Endothelial cell of umbilical vein (primary cell): ENCODE measurements at regions not wholly inside any gene's neighbourhood (a gene's known extent, or its start where the extent isn't known, plus 50 kb on each side); places are given as distances from the start of the nearest gene placed in this dataset.

Experiments used
- BruUV-seq: library from RNA; stranded (reverse); fragments of 400-500 nt; replicated peaks from 2 replicates; lab custom pipeline; 2021; lab: Mats Ljungman, UMichigan
- CTCF ChIA-PET: fragments of 300-600, 350-600 bp; sonication (Branson Sonifier 250); formaldehyde crosslinking; loops from one replicate; lab custom pipeline; 2021; ENCODE audit warnings: antibody characterized with exemption, inconsistent platforms; lab: Charles Lee
- POLR2A ChIA-PET: fragments of 300-600, 350-600 bp; sonication (Branson Sonifier 250); formaldehyde crosslinking; loops from one replicate; lab custom pipeline; 2021; ENCODE audit warnings: antibody characterized with exemption, inconsistent platforms; lab: Charles Lee
- DNase-seq: peaks from one replicate; pipeline ENCODE4 v3.0.0-alpha.2; 2011; ENCODE audit warnings: low read depth, low spot score
- FAIRE-seq: peaks from 2 replicates; lab custom pipeline; 2011; peaks lifted over from hg19 to GRCh38; lab: Jason Lieb, UNC
- H2AFZ ChIP-seq: 2 replicates; pipeline ENCODE4 v1.6.0; 2012; ENCODE audit warnings: low read depth, low read length, control low read depth, inconsistent platforms
- H3K27ac ChIP-seq: 2 replicates; pipeline ENCODE4 v1.5.1; 2011; ENCODE audit warnings: low read depth, mild to moderate bottlenecking, control low read depth, low read length, moderate library complexity; ENCODE audit not compliant: insufficient read depth
- H3K27me3 ChIP-seq, 2 experiments: 2 replicates each; pipeline versions ENCODE4 v1.6.0 to v1.6.1; 2011; ENCODE audit warnings: low read length in 2 of 2, mixed read lengths in 1 of 2; ENCODE audit not compliant: control insufficient read depth in 2 of 2, insufficient read depth in 2 of 2
- H3K36me3 ChIP-seq, 2 experiments: 2 replicates in 1 of 2; 3 replicates in 1 of 2; pipeline ENCODE4 v1.5.1; 2011; ENCODE audit warnings: low read length in 2 of 2, mild to moderate bottlenecking in 1 of 2, moderate library complexity in 1 of 2; ENCODE audit not compliant: control insufficient read depth in 2 of 2, insufficient read depth in 2 of 2; ENCODE audit errors: extremely low read depth in 1 of 2
- H3K4me1 ChIP-seq: 3 replicates; pipeline ENCODE4 v1.5.1; 2011; ENCODE audit warnings: mild to moderate bottlenecking, low read length; ENCODE audit not compliant: control insufficient read depth, insufficient read depth; ENCODE audit errors: extremely low read depth
- H3K4me2 ChIP-seq: 2 replicates; pipeline ENCODE4 v1.6.1; 2011; ENCODE audit warnings: low read length, control low read depth, mixed read lengths; ENCODE audit not compliant: insufficient read depth
- H3K4me3 ChIP-seq, 3 experiments: fragments of 200-600 bp in 1 of 3; sonication (generic), shearing (Covaris generic) in 1 of 3; replicated peaks in 1 of 3; 2 replicates each; pipeline ENCODE4 v1.5.1; 2011 to 2016; ENCODE audit warnings: control low read depth in 3 of 3, low read length in 3 of 3, mild to moderate bottlenecking in 2 of 3, inconsistent platforms in 1 of 3, low read depth in 1 of 3, moderate library complexity in 1 of 3; ENCODE audit not compliant: insufficient read depth in 1 of 3
- H3K79me2 ChIP-seq: 2 replicates; pipeline ENCODE4 v1.6.0; 2012; ENCODE audit warnings: low read length, inconsistent platforms; ENCODE audit not compliant: control insufficient read depth, insufficient read depth
- H3K9ac ChIP-seq: replicated peaks from 2 replicates; pipeline ENCODE3; 2011; ENCODE audit warnings: low read length, control low read depth; ENCODE audit not compliant: insufficient read depth; ENCODE audit errors: extremely low read depth
- H3K9me1 ChIP-seq: replicated peaks from 3 replicates; pipeline ENCODE4 v1.6.0; 2011; ENCODE audit warnings: mild to moderate bottlenecking, low read length; ENCODE audit not compliant: control insufficient read depth, insufficient read depth; ENCODE audit errors: extremely low read depth
- H3K9me3 ChIP-seq: replicated peaks from 2 replicates; pipeline ENCODE4 v1.5.1; 2012; ENCODE audit warnings: low read length, inconsistent platforms; ENCODE audit not compliant: control insufficient read depth, insufficient read depth
- H4K20me1 ChIP-seq: replicated peaks from 2 replicates; pipeline ENCODE3; 2011; ENCODE audit warnings: mild to moderate bottlenecking, low read length; ENCODE audit not compliant: control insufficient read depth, insufficient read depth; ENCODE audit errors: extremely low read depth
- CTCF ChIP-seq, 2 donors: IDR thresholded peaks; 1 replicate in 1 of 2; 2 replicates in 1 of 2; pipeline ENCODE4 v1.5.1; 2011; ENCODE audit warnings: low read length in 2 of 2, mild to moderate bottlenecking in 2 of 2, moderate library complexity in 2 of 2, control low read depth in 1 of 2, inconsistent platforms in 1 of 2, low read depth in 1 of 2; ENCODE audit not compliant: insufficient read depth in 1 of 2; ENCODE audit errors: extremely low read depth in 1 of 2
- EZH2 ChIP-seq: IDR thresholded peaks from 2 replicates; pipeline ENCODE4 v1.6.1; 2012; ENCODE audit warnings: borderline replicate concordance, low read depth, mild to moderate bottlenecking, moderate library complexity, low read length, inconsistent platforms; ENCODE audit not compliant: severe bottlenecking
- FOS ChIP-seq: IDR thresholded peaks from 2 replicates; pipeline ENCODE4 v1.6.1; 2011; ENCODE audit warnings: mild to moderate bottlenecking, low read length, moderate library complexity, borderline replicate concordance; ENCODE audit not compliant: insufficient read depth
- JUN ChIP-seq: IDR thresholded peaks from 2 replicates; pipeline ENCODE4 v1.6.1; 2011; ENCODE audit warnings: borderline replicate concordance, low read depth; ENCODE audit not compliant: insufficient read length, insufficient read depth
- MAX ChIP-seq: IDR thresholded peaks from 2 replicates; pipeline ENCODE4 v1.6.1; 2011; ENCODE audit not compliant: insufficient read depth, insufficient read length
- POLR2A ChIP-seq: IDR thresholded peaks from 2 replicates; pipeline ENCODE4 v1.6.1; 2012; ENCODE audit warnings: low read depth, mild to moderate bottlenecking, control low read depth, low read length
- POLR2AphosphoS5 ChIP-seq: IDR thresholded peaks from 2 replicates; pipeline ENCODE4 v1.6.1; 2012; ENCODE audit warnings: low read depth, mild to moderate bottlenecking, control low read depth, low read length, moderate library complexity; ENCODE audit not compliant: insufficient read depth
- dilution Hi-C: fragments of 300-500 bp; cut with MboI; formaldehyde crosslinking; loops from one replicate; pipeline ENCODE4 v1.15.0; 2019; ENCODE audit warnings: low sequenced_read_pairs; ENCODE audit not compliant: extremely low pct_ligation_motif_present
- intact Hi-C: fragments of 100-400 bp; cut with micrococcal nuclease; formaldehyde crosslinking; loops from one replicate; pipeline ENCODE4 v1.10.0; 2022

GRCh38 chr1:172960019-172960418 is 90.7 kb downstream of the TNFSF18 start:
- DNase-seq (no peak), FAIRE-seq (no peak)
- no peaks in the 10 kb centered on the region for H3K79me2 ChIP-seq
- BruUV-seq: no TSS peak
- ChIA-PET CTCF (interaction anchor here (0.6 to 2.1 kb wide), 5 partner anchors 10 to 242 kb away, joined by 3 to 12 read pairs (median 4); no protein-coding TSS in a partner anchor), POLR2A (no interaction called here)
- H2AFZ ChIP-seq: peak overlapping the region; percentile 29
- no peaks in the 10 kb centered on the region for H3K9me1 ChIP-seq
- H3K4me3 ChIP-seq: no peak overlapping the region
- peak overlapping the region; percentile 10 for H3K27ac ChIP-seq
- H3K9ac ChIP-seq: no peak overlapping the region
- H3K9me3 ChIP-seq: no peaks in the 10 kb centered on the region
- H4K20me1 ChIP-seq: no peaks in the 10 kb centered on the region
- TF ChIP-seq MAX: no peak
- TF ChIP-seq FOS: no peak
- TF ChIP-seq JUN: no peak
- no peak for TF ChIP-seq EZH2
- TF ChIP-seq POLR2A: no peak
- H3K27me3 ChIP-seq: no peaks in the 10 kb centered on the region
- no peak overlapping the region for H3K4me2 ChIP-seq
- H3K4me1 ChIP-seq: peaks cover 37% of the 10 kb centered on the region
- dilution Hi-C loops (loop anchor here (25.0 kb wide), 1 partner anchor 227 kb away; no protein-coding TSS in a partner anchor), intact Hi-C loops (loop anchor here (1.0 kb wide), 2 partner anchors 134 to 242 kb away; no protein-coding TSS in a partner anchor)
- H3K36me3 ChIP-seq: no peaks in the 10 kb centered on the region

GRCh38 chr1:172960454-172961208 is 90.1 kb downstream of the TNFSF18 start:
- Histone ChIP-seq H3K9me1 (no peaks in the 10 kb centered on the region), H2AFZ (peak overlapping the region; percentile 41), H3K27ac (peak overlapping the region; percentile 10), H3K79me2 (no peaks in the 10 kb centered on the region), H3K4me2 (no peak overlapping the region), H3K4me3 (no peak overlapping the region), H3K9ac (no peak overlapping the region), H3K27me3 (no peaks in the 10 kb centered on the region), H4K20me1 (no peaks in the 10 kb centered on the region), H3K36me3 (no peaks in the 10 kb centered on the region), H3K9me3 (no peaks in the 10 kb centered on the region), H3K4me1 (peaks cover 31% of the 10 kb centered on the region)
- CTCF ChIA-PET: interaction anchor here (0.6 to 2.1 kb wide), 5 partner anchors 9 to 242 kb away, joined by 3 to 12 read pairs (median 4); no protein-coding TSS in a partner anchor
- dilution Hi-C loops: loop anchor here (25.0 kb wide), 1 partner anchor 227 kb away; no protein-coding TSS in a partner anchor
- POLR2A ChIA-PET: no interaction called here
- FAIRE-seq (no peak), DNase-seq (no peak)
- BruUV-seq: no TSS peak
- intact Hi-C loops: loop anchor here (1.0 kb wide), 2 partner anchors 134 to 242 kb away; no protein-coding TSS in a partner anchor
- TF ChIP-seq CTCF (IDR thresholded peaks at IDR 0.05; ENCODE audit: extremely low read depth in 1 of 2, insufficient read depth in 1 of 2, low read depth in 1 of 2, low read length in 2 of 2) (peak in 1 of 2 donors; percentile 13), POLR2AphosphoS5 (no peak)
